Keratinocyte (primary cell): ENCODE measurements at regions not wholly inside any gene's neighbourhood (a gene's known extent, or its start where the extent isn't known, plus 50 kb on each side); places are given as distances from the start of the nearest gene placed in this dataset.

Source experiments
- DNase-seq: peaks from one replicate; pipeline ENCODE4 v3.0.0-alpha.2; 2011; ENCODE audit warnings: low read depth, missing footprints, low spot score
- FAIRE-seq: peaks from 2 replicates; lab custom pipeline; 2011; peaks lifted over from hg19 to GRCh38; lab: Jason Lieb, UNC
- H2AFZ ChIP-seq: 2 replicates; pipeline ENCODE4 v1.6.0; 2012; ENCODE audit warnings: low read length, control low read depth, inconsistent platforms; ENCODE audit not compliant: control insufficient read depth
- H3K27ac ChIP-seq: 2 replicates; pipeline ENCODE4 v1.5.1; 2011; ENCODE audit warnings: low read length; ENCODE audit not compliant: control insufficient read depth, insufficient read depth
- H3K27me3 ChIP-seq: 3 replicates; pipeline ENCODE4 v1.6.0; 2011; ENCODE audit warnings: low read length; ENCODE audit not compliant: control insufficient read depth, insufficient read depth; ENCODE audit errors: extremely low read depth
- H3K36me3 ChIP-seq, 2 experiments: 2 replicates in 1 of 2; 3 replicates in 1 of 2; pipeline ENCODE4 v1.5.1; 2011; ENCODE audit warnings: low read length in 2 of 2, mild to moderate bottlenecking in 1 of 2; ENCODE audit not compliant: control insufficient read depth in 2 of 2, insufficient read depth in 2 of 2; ENCODE audit errors: extremely low read depth in 1 of 2
- H3K4me1 ChIP-seq: 3 replicates; pipeline ENCODE4 v1.5.1; 2011; ENCODE audit warnings: low read length; ENCODE audit not compliant: control insufficient read depth, insufficient read depth; ENCODE audit errors: extremely low read depth
- H3K4me2 ChIP-seq: 3 replicates; pipeline ENCODE4 v1.6.0; 2011; ENCODE audit warnings: low read depth, low read length; ENCODE audit not compliant: control insufficient read depth, insufficient read depth; ENCODE audit errors: extremely low read depth
- H3K4me3 ChIP-seq, 3 experiments: fragments of 200-600 bp in 1 of 3; sonication (generic) in 1 of 3; 2 replicates in 2 of 3; 3 replicates in 1 of 3; pipeline ENCODE4 v1.5.1; 2011 to 2016; ENCODE audit warnings: low read length in 3 of 3, mild to moderate bottlenecking in 3 of 3, control low read depth in 2 of 3, inconsistent platforms in 1 of 3, low read depth in 1 of 3, mixed read lengths in 1 of 3, mixed run types in 1 of 3, moderate library complexity in 1 of 3; ENCODE audit not compliant: control insufficient read depth in 2 of 3, insufficient read depth in 2 of 3; ENCODE audit errors: extremely low read depth in 1 of 3
- H3K79me2 ChIP-seq: 2 replicates; pipeline ENCODE4 v1.6.0; 2012; ENCODE audit warnings: low read length; ENCODE audit not compliant: control insufficient read depth, insufficient read depth
- H3K9ac ChIP-seq: 3 replicates; pipeline ENCODE4 v1.6.0; 2011; ENCODE audit warnings: low read length; ENCODE audit not compliant: control insufficient read depth, insufficient read depth; ENCODE audit errors: extremely low read depth
- H3K9me1 ChIP-seq: 3 replicates; pipeline ENCODE4 v1.6.0; 2011; ENCODE audit warnings: low read length; ENCODE audit not compliant: control insufficient read depth, insufficient read depth; ENCODE audit errors: extremely low read depth
- H3K9me3 ChIP-seq: 2 replicates; pipeline ENCODE4 v1.5.1; 2012; ENCODE audit warnings: low read depth, low read length; ENCODE audit not compliant: control insufficient read depth
- H4K20me1 ChIP-seq: 3 replicates; pipeline ENCODE4 v1.6.0; 2011; ENCODE audit warnings: low read length; ENCODE audit not compliant: control insufficient read depth, insufficient read depth; ENCODE audit errors: extremely low read depth
- CTCF ChIP-seq, 3 experiments: IDR thresholded peaks in 1 of 3; conservative IDR thresholded peaks in 1 of 3; optimal IDR thresholded peaks in 1 of 3; 2 replicates in 2 of 3; 3 replicates in 1 of 3; pipeline versions ENCODE3 to v1.5.1; 2011; ENCODE audit warnings: low read length in 3 of 3, mild to moderate bottlenecking in 3 of 3, moderate library complexity in 2 of 3, control low read depth in 1 of 3, inconsistent platforms in 1 of 3; ENCODE audit not compliant: insufficient read depth in 2 of 3; ENCODE audit errors: extremely low read depth in 1 of 3
- EZH2 ChIP-seq: IDR thresholded peaks from one replicate; pipeline ENCODE4 v1.6.1; 2012; ENCODE audit warnings: inconsistent platforms, mild to moderate bottlenecking, low read length, moderate library complexity
- dilution Hi-C: fragments of 300-500 bp; cut with MboI; formaldehyde crosslinking; loops from one replicate; pipeline ENCODE4 v1.7.0; 2020; ENCODE audit warnings: low sequenced_read_pairs; ENCODE audit not compliant: extremely low pct_ligation_motif_present

DNA sequence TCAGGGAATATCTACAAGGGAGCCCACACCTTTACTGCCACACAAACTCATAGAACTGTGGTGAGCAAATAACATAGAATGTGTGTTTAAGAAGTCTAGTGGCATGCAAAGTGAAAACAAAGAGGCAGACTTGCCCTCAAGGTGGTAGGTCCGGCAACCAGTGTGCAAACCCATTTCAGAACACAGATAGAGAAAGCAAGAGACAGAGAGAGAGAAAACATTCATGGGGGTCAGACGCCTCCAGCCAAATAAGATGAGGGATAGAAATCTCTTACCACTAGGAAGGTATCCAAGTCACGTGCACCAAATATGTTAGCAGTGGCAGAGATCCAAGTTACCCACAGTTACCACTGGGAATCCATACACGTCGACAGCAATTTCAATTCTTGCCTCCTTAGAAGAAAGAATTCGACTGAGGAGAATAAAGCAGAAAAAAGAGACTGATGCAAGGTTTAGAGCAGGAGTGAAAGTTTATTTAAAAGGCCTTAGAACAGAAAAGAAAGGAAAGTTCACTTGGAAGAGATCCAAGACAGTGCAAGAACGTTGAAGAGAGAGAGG is 252.8 kb downstream of the NAP1L3 start:
- H4K20me1 ChIP-seq = no peaks in the 10 kb centered on the region
- H3K9ac ChIP-seq = no peak overlapping the region
- no peaks in the 10 kb centered on the region for H3K9me1 ChIP-seq
- no peaks in the 10 kb centered on the region for H3K27me3 ChIP-seq
- no peak for TF ChIP-seq CTCF (optimal IDR thresholded peaks at IDR 0.05 in 1 of 3, IDR thresholded peaks at IDR 0.05 in 1 of 3, conservative IDR thresholded peaks at IDR 0.05 in 1 of 3; ENCODE audit: extremely low read depth in 1 of 3, insufficient read depth in 2 of 3, low read length in 3 of 3)
- no peak for TF ChIP-seq EZH2
- H2AFZ ChIP-seq = no peak overlapping the region
- DNase-seq (no peak), FAIRE-seq (no peak)
- H3K4me1 ChIP-seq = no peaks in the 10 kb centered on the region
- H3K9me3 ChIP-seq = no peaks in the 10 kb centered on the region
- H3K27ac ChIP-seq = no peak overlapping the region
- H3K4me2 ChIP-seq = no peak overlapping the region
- no peaks in the 10 kb centered on the region for H3K79me2 ChIP-seq
- dilution Hi-C loops = no loop called here
- no peaks in the 10 kb centered on the region for H3K36me3 ChIP-seq
- no peak overlapping the region for H3K4me3 ChIP-seq

GRCh38 chrX:93420090-93420489 is 253.3 kb downstream of the NAP1L3 start:
- Histone ChIP-seq H3K4me2 (no peak overlapping the region), H3K9ac (no peak overlapping the region), H3K9me1 (no peaks in the 10 kb centered on the region), H3K79me2 (no peaks in the 10 kb centered on the region), H3K27me3 (no peaks in the 10 kb centered on the region), H3K9me3 (no peaks in the 10 kb centered on the region), H3K4me3 (no peak overlapping the region), H3K36me3 (no peaks in the 10 kb centered on the region), H2AFZ (no peak overlapping the region), H3K27ac (no peak overlapping the region), H4K20me1 (no peaks in the 10 kb centered on the region), H3K4me1 (no peaks in the 10 kb centered on the region)
- FAIRE-seq (no peak), DNase-seq (no peak)
- dilution Hi-C loops = no loop called here
- TF ChIP-seq CTCF (optimal IDR thresholded peaks at IDR 0.05 in 1 of 3, IDR thresholded peaks at IDR 0.05 in 1 of 3, conservative IDR thresholded peaks at IDR 0.05 in 1 of 3; ENCODE audit: extremely low read depth in 1 of 3, insufficient read depth in 2 of 3, low read length in 3 of 3) = no peak
